ENCODE measurements at regions not wholly inside any gene's neighbourhood (a gene's known extent, or its start where the extent isn't known, plus 50 kb on each side); places are given as distances from the start of the nearest gene placed in this dataset.
"Not testable (repeated sequence)": the region's sequence is repeated elsewhere in the genome, so short reads cannot be mapped to it uniquely, and the experiment has no call there.

GRCh38 chr1:234785922-234786321 lies 175.9 kb upstream of the IRF2BP2 start:
- DNase-seq (ENCODE audit: insufficient read length, low spot score); FAIRE-seq: not testable (repeated sequence)

GRCh38 chr1:234785471-234785919 lies 175.5 kb upstream of the IRF2BP2 start:
- FAIRE-seq, result not testable (repeated sequence)

GRCh38 chr1:234784108-234784507 lies 174.1 kb upstream of the IRF2BP2 start:
- not testable (repeated sequence) for FAIRE-seq; DNase-seq (ENCODE audit: insufficient read length, low spot score)

More at GRCh38 chr1:234785471-234785919, 175.5 kb upstream of the IRF2BP2 start:
- not testable (repeated sequence) for DNase-seq (ENCODE audit: insufficient read length, low spot score)

- DNase-seq (ENCODE audit: insufficient read length, low spot score) (no peak), FAIRE-seq (no peak)
- no peak for TF ChIP-seq POU2F2 (IDR thresholded peaks at IDR 0.05; ENCODE audit: low read depth, low read length)
- TF ChIP-seq SPI1 (IDR thresholded peaks at IDR 0.05; ENCODE audit: low read depth, low read length), result no peak
- TF ChIP-seq TAF1 (IDR thresholded peaks at IDR 0.05; ENCODE audit: low read depth, low read length), result no peak
- TF ChIP-seq PAX5 (IDR thresholded peaks at IDR 0.05; ENCODE audit: insufficient read depth, low read length, severe bottlenecking), result no peak
- TF ChIP-seq POLR2AphosphoS5 (IDR thresholded peaks at IDR 0.05; ENCODE audit: low read depth, low read length), result no peak
These were observed 172.8 kb upstream of the IRF2BP2 start for GRCh38 chr1:234782791-234783190.

- FAIRE-seq (no peak), DNase-seq (ENCODE audit: insufficient read length, low spot score) (no peak)
- TF ChIP-seq POU2F2 (IDR thresholded peaks at IDR 0.05; ENCODE audit: low read depth, low read length) (no peak), TAF1 (IDR thresholded peaks at IDR 0.05; ENCODE audit: low read depth, low read length) (no peak), SPI1 (IDR thresholded peaks at IDR 0.05; ENCODE audit: low read depth, low read length) (no peak), POLR2A (IDR thresholded peaks at IDR 0.05; ENCODE audit: low read depth, low read length) (no peak), POLR2AphosphoS5 (IDR thresholded peaks at IDR 0.05; ENCODE audit: low read depth, low read length) (no peak), PAX5 (IDR thresholded peaks at IDR 0.05; ENCODE audit: insufficient read depth, low read length, severe bottlenecking) (no peak)
These were observed 172.2 kb upstream of the IRF2BP2 start for GRCh38 chr1:234782105-234782751.

- no peak for TF ChIP-seq POU2F2 (IDR thresholded peaks at IDR 0.05; ENCODE audit: low read depth, low read length)
- TF ChIP-seq SPI1 (IDR thresholded peaks at IDR 0.05; ENCODE audit: low read depth, low read length), result no peak
- no peak for TF ChIP-seq POLR2A (IDR thresholded peaks at IDR 0.05; ENCODE audit: low read depth, low read length)
- TF ChIP-seq TAF1 (IDR thresholded peaks at IDR 0.05; ENCODE audit: low read depth, low read length), result no peak
- TF ChIP-seq POLR2AphosphoS5 (IDR thresholded peaks at IDR 0.05; ENCODE audit: low read depth, low read length), result no peak
- TF ChIP-seq PAX5 (IDR thresholded peaks at IDR 0.05; ENCODE audit: insufficient read depth, low read length, severe bottlenecking), result no peak
- FAIRE-seq (no peak), DNase-seq (ENCODE audit: insufficient read length, low spot score) (no peak)
These were observed 171.5 kb upstream of the IRF2BP2 start for GRCh38 chr1:234781241-234782065.

GRCh38 chr1:234780531-234781162 lies 170.7 kb upstream of the IRF2BP2 start:
- DNase-seq (ENCODE audit: insufficient read length, low spot score) (no peak), FAIRE-seq (no peak)
- no peak for TF ChIP-seq POLR2A (IDR thresholded peaks at IDR 0.05; ENCODE audit: low read depth, low read length)
- TF ChIP-seq TAF1 (IDR thresholded peaks at IDR 0.05; ENCODE audit: low read depth, low read length), result no peak
- TF ChIP-seq POLR2AphosphoS5 (IDR thresholded peaks at IDR 0.05; ENCODE audit: low read depth, low read length), result no peak
- TF ChIP-seq POU2F2 (IDR thresholded peaks at IDR 0.05; ENCODE audit: low read depth, low read length), result no peak
- TF ChIP-seq PAX5 (IDR thresholded peaks at IDR 0.05; ENCODE audit: insufficient read depth, low read length, severe bottlenecking), result no peak
- TF ChIP-seq SPI1 (IDR thresholded peaks at IDR 0.05; ENCODE audit: low read depth, low read length), result no peak

GRCh38 chr1:234780112-234780511 lies 170.1 kb upstream of the IRF2BP2 start:
- TF ChIP-seq PAX5 (IDR thresholded peaks at IDR 0.05; ENCODE audit: insufficient read depth, low read length, severe bottlenecking) (no peak), POU2F2 (IDR thresholded peaks at IDR 0.05; ENCODE audit: low read depth, low read length) (no peak), TAF1 (IDR thresholded peaks at IDR 0.05; ENCODE audit: low read depth, low read length) (no peak), POLR2AphosphoS5 (IDR thresholded peaks at IDR 0.05; ENCODE audit: low read depth, low read length) (no peak), SPI1 (IDR thresholded peaks at IDR 0.05; ENCODE audit: low read depth, low read length) (no peak), POLR2A (IDR thresholded peaks at IDR 0.05; ENCODE audit: low read depth, low read length) (no peak)
- FAIRE-seq, result no peak
- DNase-seq (ENCODE audit: insufficient read length, low spot score), result no peak

GRCh38 chr1:234779600-234779999 lies 169.6 kb upstream of the IRF2BP2 start:
- not testable (repeated sequence) for DNase-seq (ENCODE audit: insufficient read length, low spot score); FAIRE-seq

- DNase-seq (ENCODE audit: insufficient read length, low spot score), result no peak
- FAIRE-seq, result no peak
- TF ChIP-seq POLR2A (IDR thresholded peaks at IDR 0.05; ENCODE audit: low read depth, low read length) (no peak), PAX5 (IDR thresholded peaks at IDR 0.05; ENCODE audit: insufficient read depth, low read length, severe bottlenecking) (no peak), POLR2AphosphoS5 (IDR thresholded peaks at IDR 0.05; ENCODE audit: low read depth, low read length) (no peak), SPI1 (IDR thresholded peaks at IDR 0.05; ENCODE audit: low read depth, low read length) (no peak), POU2F2 (IDR thresholded peaks at IDR 0.05; ENCODE audit: low read depth, low read length) (no peak), TAF1 (IDR thresholded peaks at IDR 0.05; ENCODE audit: low read depth, low read length) (no peak)
These were observed 169.2 kb upstream of the IRF2BP2 start for GRCh38 chr1:234779160-234779538.
